T-helper 2 cell (primary cell): ENCODE measurements at regions not wholly inside any gene's neighbourhood (a gene's known extent, or its start where the extent isn't known, plus 50 kb on each side); places are given as distances from the start of the nearest gene placed in this dataset.

Source experiments
- DNase-seq, 5 experiments: peaks; one replicate each; pipeline versions ENCODE4 v3.0.0 to v3.0.0-alpha.2; 2012 to 2022

GRCh38 chr10:52442576-52442975 lies 128.5 kb downstream of the DKK1 start:
- no peak for DNase-seq

DNA sequence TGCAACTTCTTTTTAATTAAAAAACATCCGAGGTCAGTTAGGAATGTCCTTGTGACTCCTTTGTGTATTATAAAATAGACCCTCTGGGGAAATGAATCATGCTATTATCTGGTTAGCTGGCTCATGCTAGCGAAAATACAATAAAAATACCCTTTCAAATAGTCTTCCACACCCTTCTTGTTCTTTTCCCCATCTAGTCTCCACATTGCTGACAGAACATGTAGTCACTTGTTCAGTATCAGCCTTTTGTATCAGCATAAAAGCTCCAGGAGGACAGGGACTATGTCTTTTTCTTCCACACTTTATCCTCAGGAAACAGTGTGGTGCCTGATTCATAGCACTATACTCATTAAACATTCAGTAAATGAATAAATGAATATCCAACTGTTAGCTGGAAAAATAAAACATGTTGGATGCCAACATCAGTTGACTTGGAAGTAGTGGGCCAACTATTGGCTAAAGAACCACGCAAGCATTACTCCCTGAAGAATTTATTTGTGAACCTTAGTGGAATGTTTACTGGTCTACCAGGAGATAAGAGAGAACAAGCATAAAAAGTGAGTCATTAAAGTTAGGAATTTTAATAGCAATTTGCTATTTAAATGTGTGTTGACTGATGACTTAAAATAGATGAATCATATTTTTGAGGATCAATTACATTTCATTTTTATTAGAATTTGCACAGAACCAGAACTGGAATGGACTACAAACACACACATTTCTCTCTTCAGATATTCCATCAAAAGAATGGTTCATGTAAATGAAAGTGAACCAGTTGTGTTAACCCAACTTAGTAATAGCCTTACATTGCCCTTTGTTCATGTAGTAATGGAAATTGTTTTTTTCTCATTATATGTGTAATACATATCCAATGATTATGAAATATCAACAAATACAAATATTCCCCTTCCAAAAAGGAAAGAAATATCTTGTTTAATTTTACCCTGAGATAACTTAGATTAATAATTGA lies 129.6 kb downstream of the DKK1 start:
- DNase-seq: no peak

GRCh38 chr10:52446391-52446790 lies 132.3 kb downstream of the DKK1 start:
- no peak for DNase-seq

GRCh38 chr10:52447931-52448353 lies 133.9 kb downstream of the DKK1 start:
- DNase-seq: no peak

DNA sequence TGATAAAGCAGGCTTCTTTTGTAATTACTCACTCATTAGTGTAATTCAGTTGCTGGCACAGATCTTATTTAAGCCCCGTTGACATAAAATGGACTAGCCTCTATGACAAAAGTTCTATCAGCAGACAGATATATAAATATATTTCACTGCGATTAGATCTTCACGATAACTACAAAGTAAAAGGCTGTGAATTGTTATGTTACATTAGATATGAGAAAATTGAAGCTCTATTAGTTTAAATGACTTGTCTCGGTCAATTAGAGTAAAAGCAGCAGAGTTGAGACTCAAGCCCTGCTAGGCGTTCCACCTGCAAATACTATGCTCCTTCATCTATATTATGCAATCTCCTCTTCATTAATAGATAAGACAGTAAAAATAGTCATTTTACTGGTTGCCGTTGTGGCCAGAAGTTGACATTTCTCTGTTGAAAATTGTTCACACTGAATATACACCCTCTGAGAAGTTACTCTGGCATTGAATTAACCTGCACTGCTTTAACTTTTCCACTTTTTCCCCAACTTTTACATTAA lies 136.7 kb downstream of the DKK1 start:
- DNase-seq: no peak

DNA sequence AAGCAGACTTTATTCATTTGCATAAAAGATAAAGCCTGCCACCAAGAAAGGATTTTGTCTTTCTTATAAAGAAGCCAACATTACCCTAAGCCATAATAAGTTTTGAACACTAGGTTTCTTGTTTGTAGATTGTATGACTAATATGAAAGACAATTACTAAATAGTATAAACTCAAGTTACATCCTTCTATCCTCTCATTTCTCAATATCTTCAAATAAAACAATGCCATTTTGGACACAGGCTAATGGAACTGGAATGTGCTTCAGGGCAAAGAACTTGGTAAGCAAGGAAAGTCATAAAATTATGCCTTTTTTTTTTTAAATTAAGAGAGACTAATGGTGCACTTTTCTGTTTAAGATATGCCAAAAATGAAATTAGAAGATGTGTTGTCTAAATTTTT lies 137.7 kb downstream of the DKK1 start:
- DNase-seq: no peak

DNA sequence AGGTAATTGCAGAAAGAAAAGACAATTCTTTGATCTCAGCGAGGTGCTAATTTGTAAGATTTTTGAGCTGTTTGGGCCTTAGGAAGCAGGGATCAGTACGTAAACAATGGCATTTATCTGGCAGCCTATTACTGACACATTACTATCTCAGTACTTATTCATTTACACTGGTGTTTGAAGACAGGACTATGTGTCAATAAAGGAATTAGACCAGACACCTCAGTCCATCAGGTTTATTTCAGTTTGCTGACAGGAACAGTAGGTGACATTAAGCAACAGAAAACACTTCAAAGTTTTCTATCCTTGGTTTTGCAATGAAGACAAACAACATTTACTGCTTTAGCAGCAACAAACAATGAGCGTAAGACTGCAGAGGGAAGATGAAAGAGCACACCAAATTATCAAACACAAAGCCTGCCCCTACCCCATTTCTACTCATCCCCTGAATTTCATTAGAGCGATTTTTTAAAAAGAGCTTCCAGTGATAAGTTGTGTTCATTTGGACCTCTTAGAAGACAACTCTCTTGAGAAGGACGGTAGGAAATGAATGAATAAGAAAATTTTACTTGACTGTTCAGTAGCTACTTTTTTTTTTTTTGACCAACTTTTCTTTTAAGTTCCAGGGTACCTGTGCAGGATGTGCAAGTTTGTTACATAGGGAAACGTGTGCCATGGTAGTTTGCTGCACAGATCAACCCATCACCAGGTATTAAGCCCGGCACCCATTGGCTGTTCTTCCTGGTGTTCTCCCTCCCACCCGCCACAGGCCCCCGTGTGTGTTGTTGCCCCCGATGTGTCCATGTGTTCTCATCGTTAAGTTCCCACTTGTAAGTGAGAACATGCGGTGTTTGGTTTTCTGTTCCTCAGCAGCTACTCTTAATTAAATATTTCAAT lies 138.8 kb downstream of the DKK1 start:
- DNase-seq: no peak

- no peak for DNase-seq
These were observed 139.4 kb downstream of the DKK1 start for GRCh38 chr10:52453501-52453900.

DNA sequence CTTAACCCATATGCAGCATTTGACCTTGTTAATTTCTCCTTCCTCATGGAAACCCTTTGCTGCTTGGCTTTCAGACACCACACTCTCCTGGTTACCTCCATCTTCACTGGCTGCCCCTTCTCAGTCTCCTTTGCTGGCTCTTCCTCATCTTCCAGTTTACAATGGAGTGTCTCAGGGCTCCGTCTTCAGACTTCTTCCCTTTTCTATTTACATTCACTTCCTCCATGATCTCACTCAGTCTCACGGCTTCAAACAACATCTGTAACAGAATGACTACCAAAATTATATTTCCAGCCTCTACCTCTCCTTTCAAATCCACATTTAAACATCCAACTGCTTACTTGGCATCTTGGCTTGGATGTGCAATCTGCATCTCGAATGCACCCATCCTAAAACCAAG lies 140.4 kb downstream of the DKK1 start:
- no peak for DNase-seq

GRCh38 chr10:52455098-52455497 lies 141.0 kb downstream of the DKK1 start:
- no peak for DNase-seq

- no peak for DNase-seq
These were observed 145.0 kb downstream of the DKK1 start for GRCh38 chr10:52459097-52459496.

GRCh38 chr10:52463826-52464225 lies 149.7 kb downstream of the DKK1 start:
- DNase-seq: no peak

- DNase-seq: no peak
These were observed 150.5 kb downstream of the DKK1 start for GRCh38 chr10:52464368-52465124.

- no peak for DNase-seq
These were observed 151.1 kb downstream of the DKK1 start for GRCh38 chr10:52465202-52465601.

DNA sequence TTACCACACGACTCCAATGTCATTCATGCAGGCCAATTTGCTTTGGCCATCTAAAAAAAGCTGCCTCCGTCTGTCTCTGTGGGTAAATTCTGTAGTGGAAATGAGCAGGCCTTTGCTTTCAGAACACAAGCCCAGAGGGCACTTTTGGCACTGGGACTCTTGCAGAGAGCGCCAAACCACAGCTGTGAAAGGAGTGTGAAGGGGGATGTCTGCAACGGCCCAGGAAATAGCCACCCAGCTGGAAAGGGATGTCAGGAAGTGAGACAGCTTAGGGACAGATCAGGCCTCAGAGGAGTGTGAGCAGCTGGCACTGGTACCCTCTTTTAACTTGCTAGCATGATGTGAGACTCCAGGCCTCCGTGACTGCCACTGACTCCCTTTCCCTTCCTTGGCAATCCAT lies 152.4 kb downstream of the DKK1 start:
- DNase-seq: no peak

GRCh38 chr10:52469970-52470705 lies 156.1 kb downstream of the DKK1 start:
- DNase-seq: no peak

DNA sequence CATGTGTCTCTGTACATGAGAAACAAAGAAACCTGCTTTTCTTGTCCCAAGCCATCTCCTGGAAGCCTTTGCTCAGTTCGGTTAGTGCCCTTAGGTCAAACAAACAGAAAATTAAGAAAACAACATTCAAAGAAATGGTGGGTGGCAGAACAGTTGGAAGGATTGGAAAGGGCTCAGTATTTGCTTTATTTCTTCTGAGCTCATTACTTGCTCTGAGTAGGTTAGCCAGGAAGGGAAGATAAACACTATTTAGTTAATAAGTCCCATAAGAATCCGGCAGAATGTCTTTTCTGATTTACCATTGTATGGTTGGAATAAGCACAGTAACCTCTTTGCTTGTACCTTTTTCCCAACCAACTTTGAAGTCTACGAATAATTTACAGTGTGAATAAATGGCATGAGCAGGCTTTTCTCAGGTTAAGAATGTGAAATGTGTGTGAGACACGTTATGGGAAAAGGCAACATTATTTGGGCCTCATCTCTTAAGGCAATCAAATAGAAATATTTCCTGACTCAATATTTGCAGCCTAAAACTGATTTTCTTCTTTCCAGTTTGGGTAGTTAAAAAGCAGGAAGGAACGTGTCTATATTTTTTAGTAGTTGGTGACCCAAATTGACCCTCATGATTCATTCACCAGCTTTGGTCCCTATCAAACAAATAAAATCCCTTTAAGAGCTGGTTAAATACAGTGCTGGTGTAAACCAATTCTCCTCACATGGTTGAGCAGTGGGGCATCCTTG lies 158.5 kb downstream of the DKK1 start:
- no peak for DNase-seq

GRCh38 chr10:52474265-52474664 lies 160.2 kb downstream of the DKK1 start:
- no peak for DNase-seq

DNA sequence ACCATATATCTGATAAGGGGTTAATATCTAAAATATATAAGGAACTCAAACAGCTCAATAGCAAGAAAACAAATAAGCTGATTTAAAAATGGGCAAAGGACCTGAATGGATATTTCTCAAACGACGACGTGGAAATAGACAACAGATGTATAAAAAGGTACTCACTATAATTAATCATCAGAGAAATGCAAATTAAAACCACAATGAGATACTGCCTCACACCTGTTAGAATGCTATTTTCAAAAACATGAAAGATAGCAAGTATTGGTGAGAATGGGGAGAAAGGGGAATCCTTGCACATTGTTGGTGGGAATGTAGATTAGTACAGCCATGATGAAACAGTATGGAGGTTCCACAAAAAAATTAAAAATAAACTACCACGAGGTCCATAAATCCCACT lies 163.2 kb downstream of the DKK1 start:
- no peak for DNase-seq

GRCh38 chr10:52479567-52479966 lies 165.5 kb downstream of the DKK1 start:
- DNase-seq: no peak

GRCh38 chr10:52481986-52482555 lies 168.0 kb downstream of the DKK1 start:
- DNase-seq: no peak
